ENCODE measurements at regions not wholly inside any gene's neighbourhood (a gene's known extent, or its start where the extent isn't known, plus 50 kb on each side); places are given as distances from the start of the nearest gene placed in this dataset.

- no peaks in the 10 kb centered on the region for H4K20me1 ChIP-seq (ENCODE audit: insufficient read depth)
Measured at GRCh38 chr20:56788671-56789610, 159.8 kb downstream of the TFAP2C start.

More at GRCh38 chr20:56788671-56789610, 159.8 kb downstream of the TFAP2C start:
- Histone ChIP-seq H3K4me2 (ENCODE audit: low read length) (no peak overlapping the region), H3K9me3 (ENCODE audit: low read length) (no peaks in the 10 kb centered on the region), H3K9ac (ENCODE audit: low read length) (no peak overlapping the region), H3K9me2 (ENCODE audit: insufficient read depth, low read length) (no peaks in the 10 kb centered on the region), H3K4me3 (ENCODE audit: low read length) (no peak overlapping the region), H3K79me2 (replicated peaks; ENCODE audit: insufficient read depth, low read length) (no peaks in the 10 kb centered on the region), H3F3A (ENCODE audit: insufficient read depth, low read length, poor library complexity, severe bottlenecking) (no peaks in the 10 kb centered on the region), H3K27ac (ENCODE audit: low read length) (no peak overlapping the region), H3K27me3 (ENCODE audit: insufficient read depth, low read depth, low read length) (no peaks in the 10 kb centered on the region), H2AFZ (ENCODE audit: low read depth, low read length) (no peak overlapping the region), H3K36me3 (ENCODE audit: insufficient read depth, low read length) (no peaks in the 10 kb centered on the region)
- TF ChIP-seq TAF1 (IDR thresholded peaks at IDR 0.05; ENCODE audit: low read depth): no peak
- TF ChIP-seq SMC3 (conservative IDR thresholded peaks at IDR 0.05; ENCODE audit: poor library complexity): no peak
- TF ChIP-seq CTCF (IDR thresholded peaks at IDR 0.05; ENCODE audit: poor library complexity, severe bottlenecking): no peak
- TF ChIP-seq REST (IDR thresholded peaks at IDR 0.05; ENCODE audit: borderline replicate concordance): no peak
- TF ChIP-seq EP300 (conservative IDR thresholded peaks at IDR 0.05; ENCODE audit: poor library complexity, severe bottlenecking): no peak
- TF ChIP-seq POLR2AphosphoS5 (IDR thresholded peaks at IDR 0.05): no peak
- no peak for TF ChIP-seq MXI1 (conservative IDR thresholded peaks at IDR 0.05; ENCODE audit: poor library complexity, severe bottlenecking)
- no peak for TF ChIP-seq RAD21 (conservative IDR thresholded peaks at IDR 0.05)
- TF ChIP-seq EZH2 (IDR thresholded peaks at IDR 0.05; ENCODE audit: borderline replicate concordance, insufficient read depth, low read length, poor library complexity, severe bottlenecking): no peak
